ENCODE measurements at regions not wholly inside any gene's neighbourhood (a gene's known extent, or its start where the extent isn't known, plus 50 kb on each side); places are given as distances from the start of the nearest gene placed in this dataset.

DNA sequence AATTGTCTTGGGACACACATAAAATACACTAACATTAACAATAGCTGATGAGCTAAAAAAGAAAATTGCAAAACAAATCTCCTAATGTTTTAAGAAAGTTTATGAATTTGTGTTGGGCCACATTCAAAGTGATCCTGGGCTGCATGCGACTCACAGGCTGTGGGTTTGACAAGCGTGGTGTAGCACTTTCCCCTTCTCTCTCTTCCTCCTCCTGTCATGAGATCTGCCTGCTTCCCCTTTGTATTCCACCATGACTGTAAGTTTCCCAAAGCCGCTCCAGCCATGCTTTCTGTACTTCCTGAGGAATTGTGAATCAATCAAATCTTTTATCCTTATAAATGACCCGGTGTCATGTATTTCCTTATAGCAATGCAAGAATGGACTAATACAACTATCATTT is 178.0 kb downstream of the TLR4 start (continued):
- TF ChIP-seq SIX5 (IDR thresholded peaks at IDR 0.05; ENCODE audit: low read depth, low read length, severe bottlenecking) (no peak), ZNF207 (IDR thresholded peaks at IDR 0.05; ENCODE audit: borderline replicate concordance) (no peak), MYC (IDR thresholded peaks at IDR 0.05; ENCODE audit: insufficient read depth, insufficient read length, insufficient replicate concordance, low read length, severe bottlenecking) (no peak), IKZF1 (conservative IDR thresholded peaks at IDR 0.05) (no peak), ZNF274 (IDR thresholded peaks at IDR 0.05; ENCODE audit: insufficient read depth, insufficient read length) (no peak), LARP7 (IDR thresholded peaks at IDR 0.05) (no peak), E2F4 (IDR thresholded peaks at IDR 0.05; ENCODE audit: low read depth, low read length) (no peak), SMAD5 (IDR thresholded peaks at IDR 0.05; ENCODE audit: low read depth) (no peak)

DNA sequence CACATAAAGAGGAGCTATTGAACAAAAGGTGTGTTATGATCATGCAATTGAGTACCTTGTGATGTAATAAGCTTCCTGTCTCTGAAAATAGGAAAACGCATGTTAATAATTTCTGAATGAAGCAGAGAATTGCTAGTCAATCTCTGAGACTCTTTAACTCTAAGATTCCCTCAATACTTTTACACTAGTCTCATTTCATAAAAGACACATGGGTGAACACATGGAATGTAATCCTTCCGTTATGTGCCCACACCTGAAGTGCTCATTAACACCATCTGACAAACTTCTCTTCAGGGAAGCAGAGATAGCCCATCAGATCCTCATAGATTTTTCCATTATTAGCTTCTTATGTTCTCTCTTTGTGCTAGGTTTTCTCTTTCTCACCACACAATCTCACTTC is 182.4 kb downstream of the TLR4 start:
- ChIA-PET SMC1A (ENCODE audit: uncharacterized antibody, unreplicated experiment) (no interaction called here), RAD21 (ENCODE audit: unreplicated experiment) (no interaction called here), POLR2A (no interaction called here), CTCF (no interaction called here)
- no TSS peak for BruUV-seq (replicated peaks)
- Histone ChIP-seq H3K4me2 (ENCODE audit: control insufficient read depth, insufficient read depth) (no peak overlapping the region), H3K4me1 (ENCODE audit: control insufficient read depth, insufficient read depth, low read length) (no peaks in the 10 kb centered on the region), H3K9ac (ENCODE audit: control insufficient read depth, insufficient read depth, low read length) (no peak overlapping the region), H4K20me1 (ENCODE audit: control insufficient read depth, insufficient read depth) (no peaks in the 10 kb centered on the region), H3K27ac (ENCODE audit: control insufficient read depth, insufficient read depth) (no peak overlapping the region), H2AFZ (ENCODE audit: control insufficient read depth, low read depth, low read length) (no peak overlapping the region), H3K4me3 (no peak overlapping the region), H3K36me3 (ENCODE audit: control insufficient read depth in 2 of 2, insufficient read depth in 2 of 2, low read length in 1 of 2) (no peaks in the 10 kb centered on the region), H3K9me3 (replicated peaks; ENCODE audit: control insufficient read depth, insufficient read depth, low read length) (no peaks in the 10 kb centered on the region), H3K79me2 (ENCODE audit: control insufficient read depth, insufficient read depth, low read length) (no peaks in the 10 kb centered on the region), H3K27me3 (replicated peaks in 1 of 2; ENCODE audit: control insufficient read depth in 2 of 2, insufficient read depth in 2 of 2, low read length in 1 of 2) (no peaks in the 10 kb centered on the region)
- no peak for ATAC-seq
- 44% methylated on average over 2 of the region's 2 CpGs for WGBS (ENCODE audit: insufficient coverage, insufficient replicate concordance, low lambda C conversion rate, missing lambda C conversion rate)
- in situ Hi-C loops (cut with MboI) (no loop called here), intact Hi-C loops (cut with micrococcal nuclease; ENCODE audit: unreplicated experiment) (no loop called here)
- no peak for FAIRE-seq
- no peak for DNase-seq (ENCODE audit: low read depth, low spot score)
- TF ChIP-seq SKIL (IDR thresholded peaks at IDR 0.05; ENCODE audit: low read depth, poor library complexity, severe bottlenecking) (no peak), ZNF592 (IDR thresholded peaks at IDR 0.05) (no peak), IRF5 (IDR thresholded peaks at IDR 0.05; ENCODE audit: borderline replicate concordance) (no peak), LARP7 (IDR thresholded peaks at IDR 0.05) (no peak), USF2 (IDR thresholded peaks at IDR 0.05; ENCODE audit: borderline replicate concordance, low read depth, low read length) (no peak), RB1 (IDR thresholded peaks at IDR 0.05; ENCODE audit: borderline replicate concordance) (no peak), CREM (IDR thresholded peaks at IDR 0.05; ENCODE audit: low read depth) (no peak), SIX5 (IDR thresholded peaks at IDR 0.05; ENCODE audit: low read depth, low read length, severe bottlenecking) (no peak)

Data from GM12878 (cell line).